ENCODE measurements at regions not wholly inside any gene's neighbourhood (a gene's known extent, or its start where the extent isn't known, plus 50 kb on each side); places are given as distances from the start of the nearest gene placed in this dataset.

GRCh38 chr5:135091286-135091685 lies 57.3 kb upstream of the PITX1 start:
- TF ChIP-seq, protein P1, sequence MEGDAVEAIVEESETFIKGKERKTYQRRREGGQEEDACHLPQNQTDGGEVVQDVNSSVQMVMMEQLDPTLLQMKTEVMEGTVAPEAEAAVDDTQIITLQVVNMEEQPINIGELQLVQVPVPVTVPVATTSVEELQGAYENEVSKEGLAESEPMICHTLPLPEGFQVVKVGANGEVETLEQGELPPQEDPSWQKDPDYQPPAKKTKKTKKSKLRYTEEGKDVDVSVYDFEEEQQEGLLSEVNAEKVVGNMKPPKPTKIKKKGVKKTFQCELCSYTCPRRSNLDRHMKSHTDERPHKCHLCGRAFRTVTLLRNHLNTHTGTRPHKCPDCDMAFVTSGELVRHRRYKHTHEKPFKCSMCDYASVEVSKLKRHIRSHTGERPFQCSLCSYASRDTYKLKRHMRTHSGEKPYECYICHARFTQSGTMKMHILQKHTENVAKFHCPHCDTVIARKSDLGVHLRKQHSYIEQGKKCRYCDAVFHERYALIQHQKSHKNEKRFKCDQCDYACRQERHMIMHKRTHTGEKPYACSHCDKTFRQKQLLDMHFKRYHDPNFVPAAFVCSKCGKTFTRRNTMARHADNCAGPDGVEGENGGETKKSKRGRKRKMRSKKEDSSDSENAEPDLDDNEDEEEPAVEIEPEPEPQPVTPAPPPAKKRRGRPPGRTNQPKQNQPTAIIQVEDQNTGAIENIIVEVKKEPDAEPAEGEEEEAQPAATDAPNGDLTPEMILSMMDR (IDR thresholded peaks at IDR 0.05) = no peak
- TF ChIP-seq POLR2A (IDR thresholded peaks at IDR 0.05) (no peak), EP300 (IDR thresholded peaks at IDR 0.05) (no peak)
